IPS DF 6.9 (cell line): ENCODE measurements at regions not wholly inside any gene's neighbourhood (a gene's known extent, or its start where the extent isn't known, plus 50 kb on each side); places are given as distances from the start of the nearest gene placed in this dataset.
"Not testable (repeated sequence)": the region's sequence is repeated elsewhere in the genome, so short reads cannot be mapped to it uniquely, and the experiment has no call there.

Source experiments
- DNase-seq: peaks from one replicate; pipeline ENCODE4 v3.0.0-alpha.2; 2013; ENCODE audit warnings: low read depth, low spot score
- H3K27ac ChIP-seq: one replicate; pipeline ENCODE4 v1.5.1; 2013; ENCODE audit warnings: low read length, control low read depth
- H3K27me3 ChIP-seq: 2 replicates; pipeline ENCODE4 v1.6.1; 2013; ENCODE audit warnings: mild to moderate bottlenecking, low read length; ENCODE audit not compliant: control insufficient read depth, insufficient read depth
- H3K36me3 ChIP-seq: 2 replicates; pipeline ENCODE4 v1.6.1; 2013; ENCODE audit warnings: low read length; ENCODE audit not compliant: control insufficient read depth, insufficient read depth
- H3K4me1 ChIP-seq: 2 replicates; pipeline ENCODE4 v1.6.1; 2013; ENCODE audit warnings: low read length; ENCODE audit not compliant: control insufficient read depth, insufficient read depth
- H3K4me3 ChIP-seq: 2 replicates; pipeline ENCODE4 v1.5.1; 2013; ENCODE audit warnings: mild to moderate bottlenecking, low read length
- H3K9me3 ChIP-seq: 2 replicates; pipeline ENCODE4 v1.6.1; 2013; ENCODE audit warnings: low read length, inconsistent platforms; ENCODE audit not compliant: control insufficient read depth, insufficient read depth
- WGBS: extraction: QIAGEN DNeasy Blood & Tissue Kit; methylation state at CpG from one replicate; pipeline ENCODE4 v1.1.7; 2013; ENCODE audit warnings: mixed read lengths, missing lambda C conversion rate; ENCODE audit not compliant: insufficient read length, insufficient coverage; 5-methylcytosine and 5-hydroxymethylcytosine counted together

- WGBS = no CpG with 5 or more reads among the region's 5 CpGs
- Histone ChIP-seq H3K9me3 (no peaks in the 10 kb centered on the region), H3K4me1 (no peaks in the 10 kb centered on the region), H3K4me3 (no peak overlapping the region), H3K36me3 (no peaks in the 10 kb centered on the region), H3K27me3 (no peaks in the 10 kb centered on the region; the same call in 1 of the 2 replicates), H3K27ac (no peak overlapping the region)
- no peak for DNase-seq
Observed at GRCh38 chr13:31594056-31594455, 145.3 kb upstream of the RXFP2 start.

DNA sequence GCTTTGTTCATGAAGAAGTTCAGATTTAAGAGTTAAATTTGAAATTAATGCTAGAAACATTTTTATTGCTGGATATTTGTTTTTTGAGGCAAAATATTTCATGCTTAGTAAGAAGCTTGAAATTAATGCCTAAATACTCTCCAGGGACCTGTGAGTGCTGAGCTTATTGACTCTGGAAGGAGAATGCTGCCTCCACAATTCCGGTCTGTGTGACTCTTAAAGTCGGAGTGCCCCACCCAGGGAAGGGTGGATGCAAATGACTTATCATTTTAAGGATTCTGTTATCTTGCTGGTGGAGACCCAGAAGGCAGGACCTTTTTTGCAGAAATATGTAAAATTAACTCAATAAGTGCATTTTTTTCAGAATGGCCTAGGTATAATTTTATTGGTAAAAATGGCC lies 143.8 kb upstream of the RXFP2 start:
- WGBS = no CpG with 5 or more reads among the region's 2 CpGs

DNA sequence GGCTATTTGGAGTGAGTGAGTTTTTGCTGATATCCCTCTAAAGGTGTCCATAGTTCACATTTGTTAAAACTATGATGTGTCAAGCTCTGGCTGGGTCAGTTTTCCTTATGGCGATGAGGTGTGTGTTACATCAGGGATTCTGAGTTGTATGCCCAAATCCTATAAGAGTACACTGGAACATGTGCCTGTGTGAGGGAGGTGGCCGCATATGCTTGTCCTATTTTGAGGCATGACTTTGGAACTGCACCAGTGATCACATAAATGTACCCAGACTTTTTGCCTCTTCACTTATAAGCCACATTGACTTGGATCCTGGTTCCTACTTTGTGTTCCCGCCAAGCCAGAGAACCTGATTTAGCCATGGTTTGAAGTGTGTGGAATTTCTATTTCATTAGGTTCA lies 140.3 kb upstream of the RXFP2 start:
- no CpG with 5 or more reads among the region's 3 CpGs for WGBS
- Histone ChIP-seq H3K4me3 (no peak overlapping the region), H3K36me3 (no peaks in the 10 kb centered on the region), H3K27ac (no peak overlapping the region), H3K9me3 (no peaks in the 10 kb centered on the region), H3K27me3 (no peaks in the 10 kb centered on the region), H3K4me1 (no peaks in the 10 kb centered on the region)
- no peak for DNase-seq

More for the DNA sequence above, 143.8 kb upstream of the RXFP2 start:
- no peak overlapping the region for H3K4me3 ChIP-seq
- no peaks in the 10 kb centered on the region for H3K9me3 ChIP-seq
- no peaks in the 10 kb centered on the region; the same call in 1 of the 2 replicates for H3K27me3 ChIP-seq
- DNase-seq = no peak
- H3K36me3 ChIP-seq = no peaks in the 10 kb centered on the region
- H3K4me1 ChIP-seq = no peaks in the 10 kb centered on the region
- H3K27ac ChIP-seq = no peak overlapping the region

- H3K36me3 ChIP-seq = no peaks in the 10 kb centered on the region
- H3K9me3 ChIP-seq = no peaks in the 10 kb centered on the region
- no peak overlapping the region for H3K4me3 ChIP-seq
- H3K27me3 ChIP-seq = no peaks in the 10 kb centered on the region
- no CpG with 5 or more reads among the region's 5 CpGs for WGBS
- DNase-seq = no peak
- no peak overlapping the region for H3K27ac ChIP-seq
- H3K4me1 ChIP-seq = no peaks in the 10 kb centered on the region
Observed at GRCh38 chr13:31605076-31605860, 134.1 kb upstream of the RXFP2 start.

GRCh38 chr13:31607531-31607930 lies 131.8 kb upstream of the RXFP2 start:
- H3K4me3 ChIP-seq, H3K4me1 ChIP-seq, DNase-seq, H3K27ac ChIP-seq, H3K9me3 ChIP-seq, H3K27me3 ChIP-seq, H3K36me3 ChIP-seq: not testable (repeated sequence)
- no CpG with 5 or more reads among the region's 7 CpGs for WGBS

DNA sequence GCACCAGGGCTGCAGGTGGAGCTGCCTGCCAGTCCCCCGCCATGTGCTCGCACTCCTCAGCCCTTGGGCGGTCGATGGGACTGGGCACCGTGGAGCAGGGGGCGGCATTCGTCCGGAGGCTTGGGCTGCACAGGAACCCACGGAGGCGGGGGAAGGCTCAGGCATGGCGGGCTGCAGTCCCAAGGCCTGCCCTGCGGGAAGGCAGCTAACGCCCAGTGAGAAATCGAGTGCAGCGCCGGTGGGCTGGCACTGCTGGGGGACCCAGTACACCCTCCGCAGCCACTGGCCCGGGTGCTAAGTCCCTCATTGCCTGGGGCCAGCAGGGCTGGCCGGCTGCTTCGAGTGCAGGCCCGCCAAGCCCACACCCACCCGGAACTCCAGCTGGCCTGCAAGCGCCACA lies 130.5 kb upstream of the RXFP2 start:
- not testable (repeated sequence) for H3K36me3 ChIP-seq, H3K4me1 ChIP-seq, H3K4me3 ChIP-seq, H3K27ac ChIP-seq, DNase-seq, H3K27me3 ChIP-seq, H3K9me3 ChIP-seq
- no CpG with 5 or more reads among the region's 23 CpGs for WGBS

GRCh38 chr13:31610270-31610998 lies 128.9 kb upstream of the RXFP2 start:
- no CpG with 5 or more reads among the region's 7 CpGs for WGBS

DNA sequence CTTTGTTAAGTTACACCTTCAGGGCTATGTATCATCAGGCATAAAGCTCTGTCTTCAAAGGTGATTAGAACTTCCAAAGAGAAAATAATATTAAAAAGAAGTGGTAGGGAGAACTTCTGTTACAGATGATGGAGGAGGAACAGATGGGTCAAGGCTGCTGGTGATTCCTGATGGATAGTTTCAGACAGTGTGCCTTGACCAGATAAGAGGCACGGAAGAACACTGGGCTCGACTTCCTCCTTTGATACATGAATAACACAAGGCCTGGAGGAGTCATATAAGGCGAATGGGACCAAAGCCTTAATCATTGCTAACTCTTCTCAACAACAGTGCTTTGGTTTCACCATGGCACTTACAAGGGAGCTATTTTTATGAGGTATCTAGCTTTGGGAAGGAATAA lies 128.1 kb upstream of the RXFP2 start:
- no peaks in the 10 kb centered on the region for H3K27me3 ChIP-seq
- no peak for DNase-seq
- H3K4me1 ChIP-seq = no peaks in the 10 kb centered on the region
- no peak overlapping the region for H3K27ac ChIP-seq
- H3K36me3 ChIP-seq = no peaks in the 10 kb centered on the region
- no peaks in the 10 kb centered on the region for H3K9me3 ChIP-seq
- H3K4me3 ChIP-seq = no peak overlapping the region
- WGBS = no CpG with 5 or more reads among the region's 3 CpGs

More at GRCh38 chr13:31610270-31610998, 128.9 kb upstream of the RXFP2 start:
- Histone ChIP-seq H3K27me3 (no peaks in the 10 kb centered on the region), H3K4me3 (no peak overlapping the region), H3K36me3 (no peaks in the 10 kb centered on the region), H3K27ac (no peak overlapping the region), H3K4me1 (no peaks in the 10 kb centered on the region), H3K9me3 (no peaks in the 10 kb centered on the region)
- no peak for DNase-seq

DNA sequence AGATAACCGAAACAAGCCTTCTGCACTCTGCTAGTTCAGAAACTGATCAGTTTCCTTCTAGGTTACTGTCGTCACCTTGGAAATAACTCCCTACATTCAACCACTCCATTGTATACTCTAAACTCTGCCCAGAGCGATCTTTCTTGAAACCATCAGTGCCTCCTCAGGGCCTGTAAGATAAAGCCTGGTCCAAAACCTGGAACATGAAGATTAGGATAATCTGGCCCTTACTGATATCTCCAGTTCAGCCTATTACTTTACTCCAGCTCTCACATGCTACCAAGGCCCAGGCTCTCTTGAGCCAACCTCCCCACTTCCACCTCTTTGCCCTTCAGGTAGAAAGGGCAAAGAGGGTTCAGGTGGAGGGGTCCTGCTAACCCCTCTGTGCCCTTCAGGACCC lies 125.3 kb upstream of the RXFP2 start:
- H3K27me3 ChIP-seq = no peaks in the 10 kb centered on the region
- no peak for DNase-seq
- no peaks in the 10 kb centered on the region for H3K4me1 ChIP-seq
- no CpG with 5 or more reads among the region's 3 CpGs for WGBS
- no peak overlapping the region for H3K4me3 ChIP-seq
- H3K27ac ChIP-seq = no peak overlapping the region
- no peaks in the 10 kb centered on the region for H3K36me3 ChIP-seq
- H3K9me3 ChIP-seq = no peaks in the 10 kb centered on the region

- Histone ChIP-seq H3K27me3 (no peaks in the 10 kb centered on the region), H3K9me3 (no peaks in the 10 kb centered on the region), H3K4me1 (no peaks in the 10 kb centered on the region), H3K27ac (no peak overlapping the region), H3K36me3 (no peaks in the 10 kb centered on the region), H3K4me3 (no peak overlapping the region)
- DNase-seq = no peak
- WGBS = no CpG with 5 or more reads among the region's 1 CpG
Observed at GRCh38 chr13:31614704-31615103, 124.6 kb upstream of the RXFP2 start.
